KBM-7 (cell line): ENCODE measurements at regions not wholly inside any gene's neighbourhood (a gene's known extent, or its start where the extent isn't known, plus 50 kb on each side); places are given as distances from the start of the nearest gene placed in this dataset.

ENCODE experiments used
- DNase-seq: peaks from one replicate; pipeline ENCODE4 v3.0.0-alpha.2; 2015
- in situ Hi-C: fragments of 300-500 bp; cut with MboI; formaldehyde crosslinking; loops from 2 replicates; pipeline ENCODE4 v1.14.3; 2020; ENCODE audit warnings: low sequenced_read_pairs, low pct_unique_long_range_greater_than_20kb, mixed read lengths

GRCh38 chr5:125336401-125336800 is 590.0 kb upstream of the ZNF608 start:
- in situ Hi-C loops = no loop called here
- no peak for DNase-seq

GRCh38 chr5:125337294-125337693 is 590.9 kb upstream of the ZNF608 start:
- in situ Hi-C loops = no loop called here
- DNase-seq = no peak

GRCh38 chr5:125338440-125339174 is 592.2 kb upstream of the ZNF608 start:
- in situ Hi-C loops = no loop called here
- DNase-seq = no peak

- in situ Hi-C loops = no loop called here
Measured at GRCh38 chr5:125341436-125341835, 595.0 kb upstream of the ZNF608 start.

GRCh38 chr5:125343015-125343414 is 596.6 kb upstream of the ZNF608 start:
- no peak for DNase-seq
- in situ Hi-C loops = no loop called here

More at GRCh38 chr5:125341436-125341835, 595.0 kb upstream of the ZNF608 start:
- DNase-seq = no peak

GRCh38 chr5:125346316-125346715 is 599.9 kb upstream of the ZNF608 start:
- no peak for DNase-seq
- in situ Hi-C loops = no loop called here

- no peak for DNase-seq
- in situ Hi-C loops = no loop called here
Measured at GRCh38 chr5:125348221-125348692, 601.8 kb upstream of the ZNF608 start.

- in situ Hi-C loops = no loop called here
Measured at GRCh38 chr5:125348936-125349831, 602.7 kb upstream of the ZNF608 start.

GRCh38 chr5:125357660-125358059 is 611.2 kb upstream of the ZNF608 start:
- DNase-seq = no peak
- in situ Hi-C loops = no loop called here

More at GRCh38 chr5:125348936-125349831, 602.7 kb upstream of the ZNF608 start:
- no peak for DNase-seq

- DNase-seq = no peak
- in situ Hi-C loops = no loop called here
Measured at GRCh38 chr5:125365747-125366146, 619.3 kb upstream of the ZNF608 start.

- in situ Hi-C loops = no loop called here
- no peak for DNase-seq
Measured at GRCh38 chr5:125367702-125368101, 621.3 kb upstream of the ZNF608 start.

- DNase-seq = no peak
- in situ Hi-C loops = no loop called here
Measured at GRCh38 chr5:125370461-125371205, 624.2 kb upstream of the ZNF608 start.

- in situ Hi-C loops = no loop called here
Measured at GRCh38 chr5:125372694-125373631, 626.5 kb upstream of the ZNF608 start.

GRCh38 chr5:125375143-125375542 is 628.7 kb upstream of the ZNF608 start:
- in situ Hi-C loops = no loop called here
- no peak for DNase-seq

More at GRCh38 chr5:125372694-125373631, 626.5 kb upstream of the ZNF608 start:
- DNase-seq = no peak

GRCh38 chr5:125376059-125376641 is 629.7 kb upstream of the ZNF608 start:
- in situ Hi-C loops = no loop called here

GRCh38 chr5:125377141-125377540 is 630.7 kb upstream of the ZNF608 start:
- DNase-seq = no peak
- in situ Hi-C loops = no loop called here

More at GRCh38 chr5:125376059-125376641, 629.7 kb upstream of the ZNF608 start:
- no peak for DNase-seq

- no peak for DNase-seq
- in situ Hi-C loops = no loop called here
Measured at GRCh38 chr5:125381290-125381689, 634.9 kb upstream of the ZNF608 start.

GRCh38 chr5:125384071-125384470 is 637.6 kb upstream of the ZNF608 start:
- no peak for DNase-seq
- in situ Hi-C loops = no loop called here
